CD14-positive monocyte (primary cell): ENCODE measurements at regions not wholly inside any gene's neighbourhood (a gene's known extent, or its start where the extent isn't known, plus 50 kb on each side); places are given as distances from the start of the nearest gene placed in this dataset. TPM values are rescaled to one million over a fixed set of nuclear protein-coding genes. Genes with fewer than 3 reads are reported as not detected.
"Not testable (repeated sequence)": the region's sequence is repeated elsewhere in the genome, so short reads cannot be mapped to it uniquely, and the experiment has no call there.

Experiments used
- DNase-seq, 3 donors: peaks; one replicate each; pipeline ENCODE4 v3.0.0-alpha.2; 2011 to 2022
- H2AFZ ChIP-seq: 2 replicates; pipeline ENCODE4 v1.6.0; 2012; ENCODE audit warnings: mild to moderate bottlenecking, low read depth, low read length, inconsistent platforms; ENCODE audit not compliant: insufficient read depth, poor library complexity, severe bottlenecking
- H3K27ac ChIP-seq, 2 donors: 1 replicate in 1 of 2; 2 replicates in 1 of 2; pipeline ENCODE4 v1.5.1; 2012 to 2013; ENCODE audit warnings: low read length in 2 of 2, control low read depth in 1 of 2, inconsistent platforms in 1 of 2, low read depth in 1 of 2, mild to moderate bottlenecking in 1 of 2
- H3K27me3 ChIP-seq, 2 donors: one replicate each; pipeline versions ENCODE4 v1.6.0 to v1.6.1; 2011 to 2013; ENCODE audit warnings: low read length in 2 of 2; ENCODE audit not compliant: control insufficient read depth in 2 of 2, insufficient read depth in 2 of 2
- H3K36me3 ChIP-seq, 2 donors: replicated peaks in 1 of 2; 1 replicate in 1 of 2; 2 replicates in 1 of 2; pipeline versions ENCODE4 v1.5.1 to v1.6.1; 2012 to 2013; ENCODE audit warnings: low read length in 2 of 2, control low read depth in 1 of 2, inconsistent platforms in 1 of 2, mild to moderate bottlenecking in 1 of 2; ENCODE audit not compliant: insufficient read depth in 2 of 2, control insufficient read depth in 1 of 2
- H3K4me1 ChIP-seq, 2 donors: 1 replicate in 1 of 2; 2 replicates in 1 of 2; pipeline versions ENCODE4 v1.5.1 to v1.6.1; 2012 to 2013; ENCODE audit warnings: low read length in 2 of 2, control low read depth in 1 of 2, inconsistent platforms in 1 of 2, mild to moderate bottlenecking in 1 of 2, moderate library complexity in 1 of 2; ENCODE audit not compliant: insufficient read depth in 2 of 2, control insufficient read depth in 1 of 2
- H3K4me2 ChIP-seq: replicated peaks from 2 replicates; pipeline ENCODE3; 2012; ENCODE audit warnings: low read length, moderate library complexity, mild to moderate bottlenecking; ENCODE audit not compliant: poor library complexity, severe bottlenecking; ENCODE audit errors: extremely low read depth
- H3K4me3 ChIP-seq, 3 experiments: fragments of 200-600 bp in 1 of 3; sonication (generic) in 1 of 3; replicated peaks in 1 of 3; 1 replicate in 2 of 3; 2 replicates in 1 of 3; pipeline ENCODE4 v1.5.1; 2011 to 2013; ENCODE audit warnings: low read length in 3 of 3, mild to moderate bottlenecking in 3 of 3, control low read depth in 2 of 3, low read depth in 2 of 3, inconsistent platforms in 1 of 3, moderate library complexity in 1 of 3
- H3K79me2 ChIP-seq: 2 replicates; pipeline ENCODE4 v1.6.0; 2012; ENCODE audit warnings: mild to moderate bottlenecking, control low read depth, inconsistent platforms, low read length, moderate library complexity; ENCODE audit not compliant: insufficient read depth
- H3K9ac ChIP-seq: 2 replicates; pipeline ENCODE4 v1.6.0; 2017; ENCODE audit warnings: low read length, mild to moderate bottlenecking; ENCODE audit not compliant: insufficient read depth, poor library complexity, severe bottlenecking
- H3K9me3 ChIP-seq, 2 donors: replicated peaks in 1 of 2; 1 replicate in 1 of 2; 2 replicates in 1 of 2; pipeline versions ENCODE4 v1.5.1 to v1.6.1; 2012 to 2013; ENCODE audit warnings: low read length in 2 of 2, control low read depth in 1 of 2; ENCODE audit not compliant: control insufficient read depth in 1 of 2, insufficient read depth in 1 of 2
- H4K20me1 ChIP-seq: 2 replicates; pipeline ENCODE4 v1.6.0; 2012; ENCODE audit warnings: mild to moderate bottlenecking, low read length, control low read depth, moderate library complexity; ENCODE audit not compliant: insufficient read depth
- H3K27ac Mint-ChIP-seq, 7 donors: one replicate each; pipeline ENCODE4 v1.8.0; 2020; ENCODE audit warnings: mild to moderate bottlenecking in 7 of 7, mixed read lengths in 7 of 7, moderate library complexity in 6 of 7, inconsistent platforms in 2 of 7
- H3K27me3 Mint-ChIP-seq, 3 donors: one replicate each; pipeline ENCODE4 v1.8.0; 2021 to 2022; ENCODE audit warnings: low read depth in 3 of 3, mild to moderate bottlenecking in 3 of 3, mixed read lengths in 3 of 3, moderate library complexity in 3 of 3, inconsistent platforms in 1 of 3
- H3K36me3 Mint-ChIP-seq, 2 donors: one replicate each; pipeline ENCODE4 v1.8.0; 2020; ENCODE audit warnings: mixed read lengths in 2 of 2, inconsistent platforms in 1 of 2, mild to moderate bottlenecking in 1 of 2
- H3K4me1 Mint-ChIP-seq: one replicate; pipeline ENCODE4 v1.8.0; 2020; ENCODE audit warnings: mild to moderate bottlenecking, mixed read lengths
- H3K4me3 Mint-ChIP-seq, 2 donors: one replicate each; pipeline ENCODE4 v1.8.0; 2020; ENCODE audit warnings: mild to moderate bottlenecking in 2 of 2, mixed read lengths in 2 of 2, moderate library complexity in 1 of 2
- H3K9me3 Mint-ChIP-seq, 7 donors: one replicate each; pipeline ENCODE4 v1.8.0; 2020 to 2022; ENCODE audit warnings: mixed read lengths in 7 of 7, mild to moderate bottlenecking in 6 of 7, moderate library complexity in 6 of 7, inconsistent platforms in 2 of 7
- WGBS: methylation state at CpG from one replicate; pipeline ENCODE4 v1.1.5; 2013; ENCODE audit warnings: missing lambda C conversion rate; ENCODE audit not compliant: insufficient coverage; 5-methylcytosine and 5-hydroxymethylcytosine counted together
- intact Hi-C, 2 donors: fragments of 100-400 bp; cut with micrococcal nuclease; formaldehyde crosslinking; loops; one replicate each; pipeline versions ENCODE4 v1.15.0 to v1.15.1; 2023
- small RNA-seq: library from RNA; depleted of rRNA; stranded (forward); fragments of <200 nt; gene quantifications from one replicate; pipeline ENCODE3, GENCODE V24; 2012; ENCODE audit warnings: low read depth; ENCODE audit not compliant: insufficient read length
- TF ChIP-seq, protein P1 (sequence below): fragments of 200-600 bp; IDR thresholded peaks from one replicate; pipeline ENCODE4 v1.8.0; 2022; ENCODE audit warnings: antibody characterized with exemption, mild to moderate bottlenecking

DNA sequence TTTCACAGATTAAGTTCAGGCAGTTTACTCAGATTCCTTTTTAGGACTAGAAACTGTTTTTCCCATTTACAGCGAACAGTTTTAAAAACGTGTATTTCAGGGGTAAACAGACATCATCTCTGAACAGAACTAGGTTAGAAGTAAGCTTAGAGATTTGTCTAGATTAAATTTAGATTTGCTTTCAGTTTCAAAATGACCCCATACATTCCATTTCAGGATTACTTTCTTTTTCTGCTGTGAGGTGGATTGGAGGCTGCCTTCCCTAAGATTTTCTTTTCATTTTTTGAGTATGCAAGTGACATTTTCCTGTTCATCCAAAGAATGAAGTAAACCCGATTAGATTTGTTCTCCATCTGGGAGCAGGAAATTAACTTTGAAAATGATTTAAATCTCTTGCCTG is 747.2 kb downstream of the KHDRBS2 start:
- TF ChIP-seq, protein P1, sequence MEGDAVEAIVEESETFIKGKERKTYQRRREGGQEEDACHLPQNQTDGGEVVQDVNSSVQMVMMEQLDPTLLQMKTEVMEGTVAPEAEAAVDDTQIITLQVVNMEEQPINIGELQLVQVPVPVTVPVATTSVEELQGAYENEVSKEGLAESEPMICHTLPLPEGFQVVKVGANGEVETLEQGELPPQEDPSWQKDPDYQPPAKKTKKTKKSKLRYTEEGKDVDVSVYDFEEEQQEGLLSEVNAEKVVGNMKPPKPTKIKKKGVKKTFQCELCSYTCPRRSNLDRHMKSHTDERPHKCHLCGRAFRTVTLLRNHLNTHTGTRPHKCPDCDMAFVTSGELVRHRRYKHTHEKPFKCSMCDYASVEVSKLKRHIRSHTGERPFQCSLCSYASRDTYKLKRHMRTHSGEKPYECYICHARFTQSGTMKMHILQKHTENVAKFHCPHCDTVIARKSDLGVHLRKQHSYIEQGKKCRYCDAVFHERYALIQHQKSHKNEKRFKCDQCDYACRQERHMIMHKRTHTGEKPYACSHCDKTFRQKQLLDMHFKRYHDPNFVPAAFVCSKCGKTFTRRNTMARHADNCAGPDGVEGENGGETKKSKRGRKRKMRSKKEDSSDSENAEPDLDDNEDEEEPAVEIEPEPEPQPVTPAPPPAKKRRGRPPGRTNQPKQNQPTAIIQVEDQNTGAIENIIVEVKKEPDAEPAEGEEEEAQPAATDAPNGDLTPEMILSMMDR, result no peak
- Mint-ChIP-seq H3K27me3 (no peaks in the 10 kb centered on the region), H3K4me3 (no peak overlapping the region), H3K27ac (no peak overlapping the region), H3K9me3 (peaks cover 2 to 20% (median 11%) of the 10 kb centered on the region in 7 donors), H3K4me1 (no peaks in the 10 kb centered on the region), H3K36me3 (no peaks in the 10 kb centered on the region)
- no peaks in the 10 kb centered on the region for H3K36me3 ChIP-seq
- no peaks in the 10 kb centered on the region for H4K20me1 ChIP-seq
- H3K9ac ChIP-seq, result no peak overlapping the region
- intact Hi-C loops, result no loop called here
- H3K79me2 ChIP-seq, result no peaks in the 10 kb centered on the region
- peaks cover 3 to 22% of the 10 kb centered on the region in 2 donors for H3K9me3 ChIP-seq
- H3K4me1 ChIP-seq, result no peaks in the 10 kb centered on the region
- no peak for DNase-seq
- H3K4me3 ChIP-seq, result no peak overlapping the region
- no peak overlapping the region for H3K4me2 ChIP-seq
- H3K27me3 ChIP-seq, result no peaks in the 10 kb centered on the region
- no peak overlapping the region for H2AFZ ChIP-seq
- no peak overlapping the region for H3K27ac ChIP-seq
- no CpG with 5 or more reads among the region's 3 CpGs for WGBS

DNA sequence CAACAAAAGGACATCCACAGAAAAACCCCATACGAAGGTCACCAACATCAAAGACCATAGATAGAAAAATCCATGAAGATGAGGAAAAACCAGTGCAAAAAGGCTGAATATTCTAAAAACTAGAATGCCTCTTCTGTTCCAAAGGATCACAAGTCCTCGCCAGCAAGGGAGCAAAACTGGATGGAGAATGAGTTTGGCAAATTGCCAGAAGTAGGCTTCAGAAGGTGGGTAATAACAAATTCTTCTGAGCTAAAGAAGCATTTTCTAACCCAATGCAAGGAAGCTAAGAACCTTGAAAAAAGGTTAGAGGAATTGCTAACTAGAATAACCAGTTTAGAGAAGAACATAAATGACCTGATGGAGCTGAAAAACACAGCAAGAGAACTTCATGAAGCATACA is 753.3 kb downstream of the KHDRBS2 start:
- peaks cover 16 to 43% of the 10 kb centered on the region in 2 donors for H3K9me3 ChIP-seq
- H3K4me3 ChIP-seq, H3K27me3 Mint-ChIP-seq, H2AFZ ChIP-seq, H3K4me2 ChIP-seq, H3K27ac ChIP-seq, intact Hi-C loops, H3K4me1 ChIP-seq, H3K4me3 Mint-ChIP-seq, DNase-seq, H3K36me3 ChIP-seq, H4K20me1 ChIP-seq, H3K27ac Mint-ChIP-seq, H3K4me1 Mint-ChIP-seq, H3K79me2 ChIP-seq, H3K9ac ChIP-seq, H3K36me3 Mint-ChIP-seq, H3K27me3 ChIP-seq: not testable (repeated sequence)
- WGBS, result no CpG with 5 or more reads among the region's 2 CpGs
- H3K9me3 Mint-ChIP-seq, result peaks cover 10 to 39% (median 19%) of the 10 kb centered on the region in 7 donors

Small RNA genes in the stretch of these regions (small RNA-seq; reads per million reads assigned to genes)
- not detected for gene MTRNR2L9
